Transverse colon (tissue), 3 donors: ENCODE measurements at regions not wholly inside any gene's neighbourhood (a gene's known extent, or its start where the extent isn't known, plus 50 kb on each side); places are given as distances from the start of the nearest gene placed in this dataset.

Experiments used
- CTCF ChIP-seq, 5 experiments: fragments of 200-600 bp in 3 of 5; fragments of 450-650 bp in 2 of 5; sonication (generic) in 3 of 5; IDR thresholded peaks; 1 replicate in 2 of 5; 2 replicates in 3 of 5; pipeline ENCODE4 v1.5.1; 2016 to 2017; ENCODE audit warnings: antibody characterized with exemption in 5 of 5, inconsistent platforms in 3 of 5, mild to moderate bottlenecking in 2 of 5, moderate library complexity in 1 of 5
- EP300 ChIP-seq: sonication (generic); formaldehyde crosslinking; IDR thresholded peaks from one replicate; pipeline ENCODE4 v1.6.1; 2017; ENCODE audit warnings: antibody characterized with exemption, low read depth
- POLR2A ChIP-seq: fragments of 450-650 bp; IDR thresholded peaks from one replicate; pipeline ENCODE4 v1.6.1; 2016; ENCODE audit warnings: antibody characterized with exemption, mild to moderate bottlenecking, moderate library complexity

GRCh38 chr20:16922834-16923233 lies 174.7 kb downstream of the OTOR start:
- TF ChIP-seq CTCF (IDR thresholded peaks at IDR 0.05) (no peak), POLR2A (no peak), EP300 (no peak)
